ENCODE measurements at regions not wholly inside any gene's neighbourhood (a gene's known extent, or its start where the extent isn't known, plus 50 kb on each side); places are given as distances from the start of the nearest gene placed in this dataset.

GRCh38 chr4:36812149-36812548, 432.4 kb upstream of the NWD2 start:
- DNase-seq (ENCODE audit: low read depth) = no peak

- no peak for DNase-seq (ENCODE audit: low read depth)
Measured at GRCh38 chr4:36815536-36815935, 429.0 kb upstream of the NWD2 start.

GRCh38 chr4:36823199-36823967, 421.2 kb upstream of the NWD2 start:
- DNase-seq (ENCODE audit: low read depth) = no peak

GRCh38 chr4:36824682-36825081, 419.9 kb upstream of the NWD2 start:
- no peak for DNase-seq (ENCODE audit: low read depth)

GRCh38 chr4:36835246-36835645, 409.3 kb upstream of the NWD2 start:
- no peak for DNase-seq (ENCODE audit: low read depth)

- DNase-seq (ENCODE audit: low read depth) = no peak
Measured at GRCh38 chr4:36841583-36842326, 402.8 kb upstream of the NWD2 start.

- no peak for DNase-seq (ENCODE audit: low read depth)
Measured at GRCh38 chr4:36844448-36844847, 400.1 kb upstream of the NWD2 start.

GRCh38 chr4:36852856-36853255, 391.7 kb upstream of the NWD2 start:
- no peak for DNase-seq (ENCODE audit: low read depth)

GRCh38 chr4:36854554-36854953, 390.0 kb upstream of the NWD2 start:
- no peak for DNase-seq (ENCODE audit: low read depth)

- DNase-seq (ENCODE audit: low read depth) = no peak
Measured at GRCh38 chr4:36863601-36864000, 380.9 kb upstream of the NWD2 start.

- DNase-seq (ENCODE audit: low read depth) = no peak
Measured at GRCh38 chr4:36870121-36870520, 374.4 kb upstream of the NWD2 start.

GRCh38 chr4:36872679-36873078, 371.9 kb upstream of the NWD2 start:
- no peak for DNase-seq (ENCODE audit: low read depth)

GRCh38 chr4:36884151-36884550, 360.4 kb upstream of the NWD2 start:
- DNase-seq (ENCODE audit: low read depth) = no peak

- no peak for DNase-seq (ENCODE audit: low read depth)
Measured at GRCh38 chr4:36891971-36892370, 352.6 kb upstream of the NWD2 start.

- no peak for DNase-seq (ENCODE audit: low read depth)
Measured at GRCh38 chr4:36900446-36900987, 344.0 kb upstream of the NWD2 start.

- DNase-seq (ENCODE audit: low read depth) = no peak
Measured at GRCh38 chr4:36904823-36905222, 339.7 kb upstream of the NWD2 start.

GRCh38 chr4:36914106-36914505, 330.4 kb upstream of the NWD2 start:
- no peak for DNase-seq (ENCODE audit: low read depth)

GRCh38 chr4:36915717-36916116, 328.8 kb upstream of the NWD2 start:
- DNase-seq (ENCODE audit: low read depth) = no peak

- DNase-seq (ENCODE audit: low read depth) = no peak
Measured at GRCh38 chr4:36917413-36917812, 327.1 kb upstream of the NWD2 start.

GRCh38 chr4:36919721-36920120, 324.8 kb upstream of the NWD2 start:
- no peak for DNase-seq (ENCODE audit: low read depth)

GRCh38 chr4:36921476-36922216, 322.9 kb upstream of the NWD2 start:
- no peak for DNase-seq (ENCODE audit: low read depth)

GRCh38 chr4:36930562-36931111, 313.9 kb upstream of the NWD2 start:
- no peak for DNase-seq (ENCODE audit: low read depth)
